ENCODE measurements at regions not wholly inside any gene's neighbourhood (a gene's known extent, or its start where the extent isn't known, plus 50 kb on each side); places are given as distances from the start of the nearest gene placed in this dataset.

GRCh38 chr2:88252111-88252510 is 82.0 kb downstream of the THNSL2 start:
- ChIA-PET POLR2A (ENCODE audit: low non-redundant PET) (no interaction called here), CTCF (interaction anchor here (0.5 kb wide), 1 partner anchor 55 kb away, joined by 3 read pairs; no protein-coding TSS in a partner anchor)
- no peak overlapping the region for H3K27ac ChIP-seq
- no peak for DNase-seq (ENCODE audit: low spot score)
- TF ChIP-seq CTCF (conservative IDR thresholded peaks at IDR 0.05; ENCODE audit: low read depth) = no peak

- no peak overlapping the region for H3K27ac ChIP-seq
- ChIA-PET POLR2A (ENCODE audit: low non-redundant PET) (no interaction called here), CTCF (interaction anchor here (0.5 kb wide), 1 partner anchor 100 kb away, joined by 3 read pairs; no protein-coding TSS in a partner anchor)
- no peak for DNase-seq (ENCODE audit: low spot score)
- TF ChIP-seq CTCF (conservative IDR thresholded peaks at IDR 0.05; ENCODE audit: low read depth) = no peak
Observed at GRCh38 chr2:88250404-88250803, 80.3 kb downstream of the THNSL2 start.

- POLR2A ChIA-PET (ENCODE audit: low non-redundant PET) = no interaction called here
- no peak for DNase-seq (ENCODE audit: low spot score)
- no peak for TF ChIP-seq CTCF (conservative IDR thresholded peaks at IDR 0.05; ENCODE audit: low read depth)
- H3K27ac ChIP-seq = no peak overlapping the region
- CTCF ChIA-PET = no interaction called here
Observed at GRCh38 chr2:88248280-88248828, 78.2 kb downstream of the THNSL2 start.

GRCh38 chr2:88247531-88247930 is 77.4 kb downstream of the THNSL2 start:
- no peak overlapping the region for H3K27ac ChIP-seq
- no peak for DNase-seq (ENCODE audit: low spot score)
- ChIA-PET POLR2A (ENCODE audit: low non-redundant PET) (no interaction called here), CTCF (no interaction called here)
- no peak for TF ChIP-seq CTCF (conservative IDR thresholded peaks at IDR 0.05; ENCODE audit: low read depth)

- TF ChIP-seq CTCF (conservative IDR thresholded peaks at IDR 0.05; ENCODE audit: low read depth) = no peak
- ChIA-PET POLR2A (ENCODE audit: low non-redundant PET) (no interaction called here), CTCF (no interaction called here)
- H3K27ac ChIP-seq = no peak overlapping the region
- no peak for DNase-seq (ENCODE audit: low spot score)
Observed at GRCh38 chr2:88245109-88245508, 75.0 kb downstream of the THNSL2 start.

GRCh38 chr2:88239781-88240180 is 69.6 kb downstream of the THNSL2 start:
- TF ChIP-seq CTCF (conservative IDR thresholded peaks at IDR 0.05; ENCODE audit: low read depth) = no peak
- no peak overlapping the region for H3K27ac ChIP-seq
- DNase-seq (ENCODE audit: low spot score) = no peak
- ChIA-PET CTCF (no interaction called here), POLR2A (ENCODE audit: low non-redundant PET) (no interaction called here)
